ENCODE measurements at regions not wholly inside any gene's neighbourhood (a gene's known extent, or its start where the extent isn't known, plus 50 kb on each side); places are given as distances from the start of the nearest gene placed in this dataset.
"Not testable (repeated sequence)": the region's sequence is repeated elsewhere in the genome, so short reads cannot be mapped to it uniquely, and the experiment has no call there.

DNA sequence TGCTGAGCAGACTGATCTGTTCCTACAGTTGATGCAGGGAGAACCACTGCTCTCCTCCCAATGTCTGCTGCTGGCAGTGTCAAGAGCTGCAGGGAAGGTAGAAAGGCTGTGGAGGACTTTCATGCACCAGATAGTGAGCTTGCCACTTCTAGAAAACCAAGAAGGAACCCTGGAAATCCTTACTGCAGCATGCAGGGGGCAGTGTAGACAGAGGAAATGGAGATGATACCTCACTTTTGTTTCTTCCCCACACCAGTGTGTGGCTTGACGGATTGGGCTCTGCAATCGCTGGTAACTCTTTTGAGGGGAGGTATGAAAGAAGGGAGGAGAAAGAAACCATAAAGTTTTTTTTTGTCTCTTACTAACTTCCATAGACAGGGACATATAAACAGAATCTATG is 480.7 kb downstream of the DMAC1 start:
- ChIA-PET POLR2A (no interaction called here), CTCF (no interaction called here)
- no peak for TF ChIP-seq CTCF (IDR thresholded peaks at IDR 0.05; ENCODE audit: insufficient read depth, low read length, missing control alignments)
- H3K4me3 ChIP-seq (ENCODE audit: low read depth, low read length) = no peak overlapping the region
- no peak for DNase-seq (ENCODE audit: low read depth, low spot score)

- POLR2A ChIA-PET = no interaction called here
Observed at GRCh38 chr9:7316967-7317366, 482.6 kb downstream of the DMAC1 start.

GRCh38 chr9:7316166-7316795 is 483.3 kb downstream of the DMAC1 start:
- no peak for TF ChIP-seq CTCF (IDR thresholded peaks at IDR 0.05; ENCODE audit: insufficient read depth, low read length, missing control alignments)
- ChIA-PET CTCF (no interaction called here), POLR2A (no interaction called here)
- H3K4me3 ChIP-seq (ENCODE audit: low read depth, low read length) = no peak overlapping the region
- no peak for DNase-seq (ENCODE audit: low read depth, low spot score)

More at GRCh38 chr9:7316967-7317366, 482.6 kb downstream of the DMAC1 start:
- H3K4me3 ChIP-seq (ENCODE audit: low read depth, low read length) = no peak overlapping the region
- TF ChIP-seq CTCF (IDR thresholded peaks at IDR 0.05; ENCODE audit: insufficient read depth, low read length, missing control alignments) = no peak
- no peak for DNase-seq (ENCODE audit: low read depth, low spot score)
- CTCF ChIA-PET = no interaction called here

DNA sequence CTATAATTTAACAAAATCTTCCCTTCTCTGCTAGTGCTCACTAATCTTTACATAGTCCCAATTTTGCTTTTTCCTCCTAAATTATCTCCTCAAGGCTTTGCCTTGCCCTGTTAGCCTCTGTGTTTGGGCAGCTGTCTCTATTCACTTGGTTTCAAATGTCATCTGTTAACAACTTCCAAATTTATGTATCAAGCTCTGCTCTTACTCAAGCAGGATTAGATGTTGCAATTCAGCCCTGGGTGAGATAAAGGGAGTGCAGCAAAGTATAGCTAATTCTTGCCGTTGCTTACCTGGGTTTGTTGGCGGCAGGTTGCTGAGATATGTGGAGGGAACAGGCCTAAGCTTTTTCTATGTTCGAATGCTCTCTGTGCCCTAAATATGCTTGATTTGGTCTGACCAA is 483.8 kb downstream of the DMAC1 start:
- H3K4me3 ChIP-seq (ENCODE audit: low read depth, low read length) = no peak overlapping the region
- ChIA-PET POLR2A (no interaction called here), CTCF (no interaction called here)
- DNase-seq (ENCODE audit: low read depth, low spot score) = no peak
- TF ChIP-seq CTCF (IDR thresholded peaks at IDR 0.05; ENCODE audit: insufficient read depth, low read length, missing control alignments) = no peak

GRCh38 chr9:7315116-7315515 is 484.5 kb downstream of the DMAC1 start:
- POLR2A ChIA-PET = no interaction called here
- no peak for TF ChIP-seq CTCF (IDR thresholded peaks at IDR 0.05; ENCODE audit: insufficient read depth, low read length, missing control alignments)
- H3K4me3 ChIP-seq (ENCODE audit: low read depth, low read length) = no peak overlapping the region
- CTCF ChIA-PET = no interaction called here
- no peak for DNase-seq (ENCODE audit: low read depth, low spot score)

- no peak for DNase-seq (ENCODE audit: low read depth, low spot score)
- no peak for TF ChIP-seq CTCF (IDR thresholded peaks at IDR 0.05; ENCODE audit: insufficient read depth, low read length, missing control alignments)
- ChIA-PET CTCF (no interaction called here), POLR2A (no interaction called here)
- no peak overlapping the region for H3K4me3 ChIP-seq (ENCODE audit: low read depth, low read length)
Observed at GRCh38 chr9:7313389-7313788, 486.2 kb downstream of the DMAC1 start.

- H3K4me3 ChIP-seq (ENCODE audit: low read depth, low read length); DNase-seq (ENCODE audit: low read depth, low spot score); POLR2A ChIA-PET; CTCF ChIA-PET: not testable (repeated sequence)
Observed at GRCh38 chr9:7309051-7309450, 490.5 kb downstream of the DMAC1 start.
